GM19438 (cell line): ENCODE measurements at regions not wholly inside any gene's neighbourhood (a gene's known extent, or its start where the extent isn't known, plus 50 kb on each side); places are given as distances from the start of the nearest gene placed in this dataset.

ENCODE experiments used
- ATAC-seq: cut with Tn5 transposase; IDR thresholded peaks from one replicate; pipeline ENCODE4 v1.9.1; 2021; ENCODE audit warnings: low read depth; ENCODE audit not compliant: unreplicated experiment

DNA sequence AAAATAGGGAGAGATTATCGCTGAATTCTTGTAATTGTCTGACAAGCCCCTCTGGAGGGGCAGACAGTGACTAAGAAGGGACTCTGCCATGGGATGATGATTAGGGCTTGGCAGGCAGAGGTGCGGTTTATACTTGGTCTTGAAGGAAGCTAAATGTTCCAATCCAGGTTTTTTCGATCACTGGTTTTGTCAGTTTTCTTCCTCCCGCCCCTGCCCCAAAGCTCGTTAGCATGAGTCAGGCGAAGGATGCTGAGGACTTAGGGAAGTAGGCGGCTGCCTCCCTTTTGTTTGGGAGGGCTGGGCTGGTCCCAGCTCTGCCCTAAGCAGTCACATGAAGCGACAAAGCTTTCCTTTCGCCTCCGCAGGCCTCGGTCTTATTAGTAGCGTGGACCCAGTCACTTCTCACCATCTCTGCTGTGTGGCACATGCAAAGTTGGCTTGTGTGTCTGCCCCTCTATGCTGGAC is 314.2 kb downstream of the CDC5L start:
- ATAC-seq: no peak

DNA sequence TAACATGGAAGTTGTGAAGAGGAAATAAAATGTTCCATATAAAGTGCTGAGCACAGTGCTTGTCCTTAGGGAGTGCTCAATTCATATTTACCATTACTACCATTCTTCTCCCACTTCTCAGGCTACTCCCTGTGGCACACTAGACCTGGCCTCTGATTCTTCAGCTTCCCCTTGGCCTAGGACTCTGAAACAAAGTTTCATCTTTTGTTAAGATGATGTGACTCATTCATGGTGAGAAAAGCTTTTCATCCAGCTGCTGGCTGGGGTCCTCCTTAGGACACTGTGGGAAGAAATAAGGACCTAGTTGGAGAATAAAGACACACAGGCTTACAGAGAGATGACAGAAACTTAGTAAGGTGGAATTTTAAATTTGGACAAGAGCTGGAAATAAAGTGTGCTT is 314.8 kb downstream of the CDC5L start:
- ATAC-seq: no peak

DNA sequence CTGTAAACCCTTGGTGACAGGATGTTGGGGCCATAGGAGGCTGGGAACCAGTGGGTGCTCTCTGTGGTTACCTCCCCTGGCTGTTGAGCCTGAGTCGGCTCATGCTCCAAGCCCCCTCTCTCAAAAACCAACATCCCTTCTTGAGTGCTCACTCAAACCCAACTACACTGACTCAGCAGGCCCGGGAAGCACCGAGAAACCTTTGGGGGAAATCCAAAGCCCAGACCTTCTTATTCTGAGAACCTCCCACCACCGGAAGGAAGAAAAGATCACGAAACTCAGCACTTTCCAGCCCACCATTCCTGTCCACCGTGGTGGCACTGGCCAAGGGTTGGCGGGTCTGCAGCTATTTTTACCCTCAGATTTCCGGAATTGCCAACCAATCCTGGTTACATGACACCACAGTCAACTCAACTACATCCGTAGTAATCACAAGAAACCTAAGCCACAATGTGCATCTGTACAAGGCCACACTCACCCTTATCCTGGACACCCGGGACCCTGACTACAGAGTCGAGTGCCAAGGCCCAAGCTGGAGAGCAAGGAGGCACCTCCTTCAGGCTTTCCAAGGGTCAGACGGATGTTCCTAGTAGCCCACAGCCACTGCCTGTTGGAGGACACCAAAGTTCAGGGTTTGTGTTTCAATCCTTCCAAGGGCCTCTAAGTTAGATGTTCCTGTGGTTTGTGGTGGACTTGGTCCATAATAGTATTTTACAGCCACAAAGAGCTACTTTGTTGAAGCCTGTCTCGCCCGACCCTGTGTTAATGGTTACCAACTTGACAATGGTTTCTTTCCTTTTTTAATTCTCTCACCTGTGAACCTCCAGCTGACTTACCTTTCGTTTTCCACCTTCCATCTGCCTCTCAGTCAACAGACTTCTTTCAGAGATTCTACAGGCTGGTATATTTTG is 317.0 kb downstream of the CDC5L start:
- no peak for ATAC-seq

DNA sequence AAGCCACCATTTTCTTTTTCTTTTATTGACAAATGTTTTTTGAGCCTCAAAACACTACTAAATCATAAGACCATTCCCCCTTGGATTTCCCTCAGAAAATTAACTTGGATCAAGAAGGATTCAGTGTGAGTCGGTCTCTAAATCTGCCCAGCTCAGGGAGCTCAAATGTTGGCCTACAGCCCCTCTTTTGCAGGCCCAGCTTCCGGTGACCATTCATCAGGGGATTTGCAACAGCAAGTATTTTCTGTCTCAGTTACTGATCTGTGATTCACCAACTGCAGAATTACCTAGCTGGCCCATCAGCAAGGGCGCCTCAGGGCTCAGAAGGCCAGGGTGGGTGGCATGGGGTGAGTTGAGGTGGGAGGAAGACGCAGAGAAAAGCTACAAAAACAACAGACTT is 318.1 kb downstream of the CDC5L start:
- no peak for ATAC-seq

DNA sequence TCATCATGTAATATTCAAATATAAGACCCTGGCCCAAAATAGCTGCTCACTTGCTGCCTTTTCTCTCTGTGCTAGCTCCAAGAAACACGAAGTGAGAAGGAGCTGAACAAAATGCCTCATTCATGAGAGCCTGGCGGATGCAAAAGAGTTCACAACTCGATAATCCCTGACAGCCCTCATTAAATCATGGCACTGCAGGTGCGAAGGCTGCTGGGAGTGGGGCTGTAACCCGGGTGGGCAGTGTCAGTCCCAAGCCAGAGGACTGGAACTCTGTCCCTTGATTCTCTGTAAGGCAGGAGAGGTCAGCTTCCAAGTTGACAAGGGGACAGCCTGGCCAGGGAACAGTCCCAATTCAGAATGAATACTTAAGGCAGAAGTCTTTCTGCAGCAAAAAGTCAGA is 318.5 kb downstream of the CDC5L start:
- no peak for ATAC-seq

DNA sequence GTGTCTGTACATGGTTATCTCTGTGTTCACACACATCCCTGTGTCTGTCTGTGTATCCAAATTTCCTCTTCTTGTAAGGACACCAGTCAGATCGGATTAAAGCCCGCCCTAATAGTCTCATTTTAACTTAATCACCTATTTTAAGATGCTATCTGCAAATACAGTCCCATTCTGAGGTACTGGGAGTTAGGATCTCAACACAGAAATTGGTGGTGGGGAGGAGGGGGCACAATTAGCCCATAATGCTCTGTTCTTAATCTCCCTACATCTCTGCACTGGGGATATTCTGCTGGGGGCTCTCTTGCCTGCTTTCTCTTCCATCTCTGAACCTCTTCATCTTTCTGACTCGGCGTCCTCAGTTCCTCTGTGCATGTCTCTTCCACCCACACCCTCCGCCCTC is 320.7 kb downstream of the CDC5L start:
- ATAC-seq: no peak

DNA sequence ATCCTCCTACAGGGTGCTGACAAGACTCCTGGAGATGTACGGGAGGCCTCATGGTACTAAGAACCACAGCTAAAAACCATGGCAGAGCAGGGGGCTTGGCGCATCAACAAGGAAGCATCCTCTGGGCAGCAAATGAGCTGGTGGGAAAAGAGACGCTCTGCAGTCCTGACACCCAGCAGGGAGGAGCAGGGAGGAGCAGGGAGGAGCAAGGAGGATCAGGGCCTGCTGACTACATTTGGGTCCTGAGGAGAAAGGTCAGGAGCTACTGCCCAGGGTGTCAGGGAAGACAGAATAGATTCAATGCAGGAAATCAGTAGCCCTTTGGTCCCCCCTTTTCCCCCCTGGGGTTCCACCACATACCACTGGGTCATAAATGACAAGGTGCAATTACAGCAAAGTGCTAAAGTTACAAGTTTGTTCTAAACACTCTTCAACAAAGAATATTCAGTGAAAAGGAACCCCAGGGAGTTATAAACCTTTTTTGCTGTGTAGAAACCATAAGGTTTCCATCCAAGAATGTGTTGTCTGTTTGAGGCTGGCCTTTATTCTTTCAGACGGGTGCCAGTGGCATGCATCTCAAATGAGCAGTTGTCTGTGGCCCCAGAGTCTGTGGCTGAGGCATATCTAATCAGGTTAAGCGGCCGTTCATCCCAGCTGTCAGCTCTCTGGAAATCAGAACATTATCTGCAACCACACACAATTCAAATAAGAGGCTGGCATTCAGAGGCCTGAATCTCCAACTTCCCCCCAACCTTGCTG is 325.0 kb downstream of the CDC5L start:
- ATAC-seq: no peak

DNA sequence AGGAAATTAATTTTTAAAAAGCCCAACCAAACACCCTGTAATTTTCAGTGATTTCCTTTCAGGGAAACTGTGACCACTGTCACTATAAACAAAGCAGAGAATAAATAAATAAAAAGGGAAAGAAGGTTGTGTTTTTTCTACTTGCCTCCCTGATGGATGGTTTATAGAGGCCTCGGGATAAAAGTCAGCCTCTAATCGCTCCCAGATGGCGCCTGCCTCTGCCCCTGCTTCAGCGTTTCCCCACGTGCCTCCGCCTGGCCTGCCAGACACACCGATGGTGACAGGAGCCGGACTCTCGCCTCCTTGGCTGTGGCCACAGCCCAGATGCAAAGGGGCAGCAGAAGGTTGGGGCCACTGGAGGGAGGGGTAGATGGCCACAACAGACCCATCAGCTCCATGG is 327.7 kb downstream of the CDC5L start:
- no peak for ATAC-seq

DNA sequence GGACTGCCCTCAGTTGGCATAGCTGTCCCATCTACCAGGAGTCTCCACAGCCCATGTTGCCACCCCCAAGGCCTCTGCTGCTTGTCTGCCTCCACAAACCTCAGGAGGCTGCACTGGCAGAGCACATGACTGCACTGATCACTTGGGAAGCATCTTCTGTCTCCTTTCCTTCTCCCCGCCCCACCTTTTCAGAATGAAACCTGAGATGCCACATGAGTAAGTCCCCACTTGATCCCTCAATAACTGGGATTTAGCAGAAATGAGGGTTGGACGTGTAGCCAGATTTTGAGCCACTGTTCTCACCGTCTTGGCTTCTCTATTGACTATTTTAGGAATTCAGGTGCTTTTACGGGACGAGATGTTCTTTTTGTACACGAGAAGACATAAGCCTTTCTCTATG is 328.4 kb downstream of the CDC5L start:
- ATAC-seq: no peak

DNA sequence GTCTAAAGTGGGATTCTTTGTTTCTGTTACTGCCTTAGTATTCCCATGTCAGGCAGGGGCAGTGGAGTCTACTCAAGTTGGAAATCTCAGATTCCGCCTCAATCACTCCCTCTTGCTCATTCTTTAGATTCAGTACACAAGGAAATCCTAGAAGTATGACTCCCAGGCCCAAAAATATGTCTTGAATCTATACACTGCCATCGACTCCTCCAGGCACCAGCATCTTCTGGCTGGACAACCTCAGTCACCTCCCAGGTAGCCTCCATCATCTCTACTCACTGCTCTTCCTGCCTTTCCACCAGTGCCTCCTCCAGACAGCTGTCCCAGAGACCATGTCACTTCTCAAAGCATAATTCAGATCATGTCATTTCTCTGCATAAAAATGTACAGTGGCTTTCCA is 329.9 kb downstream of the CDC5L start:
- no peak for ATAC-seq

DNA sequence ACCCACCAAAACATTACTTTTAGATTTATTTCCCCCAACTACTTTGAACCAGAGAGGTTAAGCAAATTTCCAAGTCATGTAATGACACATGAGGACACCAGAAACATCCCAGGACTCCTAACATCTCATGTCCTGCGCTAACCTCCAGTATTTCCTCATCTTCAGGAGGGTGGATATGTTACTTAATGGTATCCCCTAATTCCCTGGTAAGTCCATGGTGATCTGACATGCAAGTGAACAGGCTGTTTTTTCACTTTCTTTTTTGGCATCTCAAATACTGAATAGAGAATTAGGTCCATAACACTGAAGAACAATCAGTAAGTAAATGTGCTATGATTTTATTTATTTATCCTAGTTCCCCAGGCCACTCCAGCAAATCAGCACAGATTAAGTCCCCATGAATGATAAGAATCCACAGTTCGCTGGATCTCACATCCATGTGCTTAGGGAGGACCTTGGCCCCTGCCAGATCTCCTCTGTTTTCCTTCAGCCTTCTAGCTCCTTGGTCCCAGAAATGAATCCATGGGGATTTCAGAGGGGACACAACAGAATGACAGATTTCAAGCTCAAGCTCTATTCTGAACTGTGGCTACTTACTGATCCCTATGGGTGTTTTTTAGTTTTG is 334.6 kb downstream of the CDC5L start:
- ATAC-seq: no peak

DNA sequence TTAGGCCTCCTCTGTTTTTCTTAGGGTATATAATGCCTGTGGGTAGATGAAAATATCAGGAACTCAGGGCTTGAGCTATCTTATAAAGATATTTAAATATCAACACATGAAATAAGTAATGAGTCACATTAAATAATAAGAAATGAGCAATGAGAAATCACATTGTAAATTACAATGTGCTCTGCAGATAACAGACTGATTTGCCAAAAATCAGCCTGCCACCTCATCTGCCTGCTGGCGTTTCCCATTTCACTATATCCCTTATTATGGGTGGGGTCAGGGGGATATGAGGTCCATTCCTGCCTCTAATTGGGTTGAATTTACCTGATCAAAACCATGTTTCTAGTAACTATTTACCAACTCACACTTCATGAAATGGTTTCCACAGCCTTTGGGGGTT is 335.2 kb downstream of the CDC5L start:
- no peak for ATAC-seq

DNA sequence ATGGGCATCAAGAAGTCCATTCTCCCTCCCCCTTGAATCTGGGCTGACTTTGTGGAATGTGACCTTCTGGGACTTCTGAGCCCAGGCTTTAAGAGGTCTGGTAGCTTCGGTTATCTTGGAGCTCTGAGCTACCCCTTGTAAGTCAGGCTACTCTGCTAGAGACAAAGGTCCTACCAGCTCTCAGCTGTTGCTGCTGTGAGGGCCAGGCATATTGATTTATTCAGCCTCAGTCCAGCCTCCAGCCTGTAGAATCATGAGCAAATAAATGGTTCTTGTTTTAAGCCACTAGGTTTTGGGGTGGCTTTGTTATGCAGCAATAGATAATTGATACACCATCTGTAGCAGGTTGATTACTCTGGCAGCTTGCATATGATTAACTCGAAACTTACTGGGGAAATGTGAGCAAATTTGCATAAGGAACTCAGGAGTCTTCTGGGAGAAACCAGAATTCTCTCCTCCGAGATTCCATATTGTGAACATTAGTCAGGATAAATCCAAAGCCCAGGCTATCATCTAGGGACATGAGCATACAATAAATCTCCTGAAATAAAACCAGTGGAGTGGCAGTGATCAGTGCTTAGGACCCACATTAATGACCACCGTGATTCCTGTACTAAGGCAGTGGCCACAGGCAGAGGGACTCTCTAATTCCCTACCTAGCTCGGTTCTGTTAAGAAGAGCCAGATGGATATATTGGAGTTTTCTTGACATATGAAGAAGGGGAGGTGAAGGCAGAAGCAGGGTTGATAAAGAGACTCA is 336.1 kb downstream of the CDC5L start:
- no peak for ATAC-seq

DNA sequence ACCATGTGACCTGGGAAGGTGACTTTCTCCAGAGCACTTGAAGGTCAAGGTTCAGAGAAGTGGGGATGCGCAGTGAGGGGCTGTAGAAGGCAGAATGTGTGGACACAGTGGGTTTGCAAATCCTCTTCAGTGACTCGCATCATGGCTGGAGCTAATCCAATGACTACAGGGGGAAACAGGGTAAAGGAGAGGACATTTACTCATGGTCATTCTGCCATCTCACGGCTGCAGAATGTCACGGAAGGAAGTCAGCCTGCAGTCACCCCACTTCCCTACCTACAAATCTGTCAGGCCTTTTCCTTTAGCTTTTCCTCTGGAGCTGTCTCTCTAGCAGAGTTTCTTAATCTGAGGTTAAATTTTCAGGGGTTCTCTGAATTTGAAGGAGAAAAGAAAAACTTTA is 337.6 kb downstream of the CDC5L start:
- ATAC-seq: no peak

DNA sequence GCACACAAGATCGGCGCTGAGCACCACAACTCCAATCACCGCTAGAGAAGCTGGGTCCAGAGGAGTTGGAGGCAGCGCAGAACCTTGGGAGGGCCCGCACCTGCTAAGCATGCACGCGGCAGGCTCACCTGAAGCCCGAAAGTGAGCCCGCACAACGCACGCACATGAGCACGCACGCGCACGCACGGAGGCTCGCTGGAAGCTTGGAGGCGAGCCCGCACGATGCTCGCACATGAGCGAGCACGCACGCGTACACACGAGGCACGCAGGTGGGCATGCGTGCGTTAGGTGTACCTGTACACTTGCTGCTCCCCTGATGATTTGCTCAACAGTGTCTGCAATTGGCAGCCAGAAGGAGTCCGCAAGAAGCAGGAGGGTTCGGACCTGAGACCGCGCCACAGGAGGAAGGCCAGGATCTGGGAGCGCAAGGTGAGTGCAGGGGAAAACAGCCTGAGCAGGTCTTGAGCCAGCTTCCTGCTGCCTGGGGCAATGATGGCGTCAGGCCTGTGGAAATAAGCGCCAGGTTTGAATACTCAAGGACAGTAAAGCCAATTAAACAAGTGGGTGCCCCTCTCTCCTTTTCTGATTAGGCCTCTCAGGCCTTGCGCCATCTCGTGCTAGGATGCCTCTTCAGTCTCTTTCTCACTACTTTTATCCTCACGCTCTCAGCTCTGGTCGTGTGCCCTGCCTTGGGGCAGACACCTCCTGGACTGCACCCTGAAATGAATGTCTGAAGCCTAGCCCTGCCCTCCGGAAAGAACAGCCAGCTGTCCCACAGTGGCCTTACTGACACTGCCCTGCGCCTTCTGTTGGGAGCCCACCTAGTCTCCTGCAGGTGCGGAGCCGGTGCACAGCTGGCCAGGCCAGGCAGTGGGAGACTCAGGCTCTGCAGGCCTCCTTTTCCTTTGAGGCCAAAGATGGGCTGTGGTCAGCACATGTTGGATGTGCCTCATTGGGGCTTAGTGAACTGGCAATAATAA is 340.4 kb downstream of the CDC5L start:
- ATAC-seq: no peak

DNA sequence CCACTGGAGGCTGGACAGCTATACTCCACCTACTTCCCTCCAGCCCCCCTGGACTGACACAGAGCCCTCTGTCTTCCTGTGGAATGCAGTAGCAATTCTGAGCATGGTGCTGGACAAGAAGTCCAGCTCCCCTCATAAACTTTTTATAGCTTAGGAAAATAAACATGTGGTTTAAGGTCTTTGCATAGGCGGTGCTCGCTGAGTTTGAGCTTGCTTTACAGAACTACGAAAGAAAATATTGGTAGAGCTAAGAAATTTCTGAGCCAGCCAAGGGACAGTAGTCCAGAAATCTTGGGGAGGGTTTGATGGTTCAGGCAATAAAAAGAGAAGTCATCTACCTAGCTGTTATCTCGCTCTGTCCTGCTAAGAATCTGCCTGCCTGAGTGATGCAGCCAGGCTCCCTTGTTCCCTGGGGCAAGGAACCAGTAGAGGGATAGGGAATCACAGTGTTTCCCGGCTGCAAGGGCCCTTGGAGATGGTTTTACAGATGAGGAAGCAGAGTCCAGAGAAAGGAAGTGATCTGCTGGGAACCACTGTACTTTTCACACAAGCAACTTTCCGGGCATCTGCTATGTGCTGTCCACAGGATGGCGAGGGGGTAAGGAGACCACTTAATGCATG is 343.4 kb downstream of the CDC5L start:
- ATAC-seq: no peak

DNA sequence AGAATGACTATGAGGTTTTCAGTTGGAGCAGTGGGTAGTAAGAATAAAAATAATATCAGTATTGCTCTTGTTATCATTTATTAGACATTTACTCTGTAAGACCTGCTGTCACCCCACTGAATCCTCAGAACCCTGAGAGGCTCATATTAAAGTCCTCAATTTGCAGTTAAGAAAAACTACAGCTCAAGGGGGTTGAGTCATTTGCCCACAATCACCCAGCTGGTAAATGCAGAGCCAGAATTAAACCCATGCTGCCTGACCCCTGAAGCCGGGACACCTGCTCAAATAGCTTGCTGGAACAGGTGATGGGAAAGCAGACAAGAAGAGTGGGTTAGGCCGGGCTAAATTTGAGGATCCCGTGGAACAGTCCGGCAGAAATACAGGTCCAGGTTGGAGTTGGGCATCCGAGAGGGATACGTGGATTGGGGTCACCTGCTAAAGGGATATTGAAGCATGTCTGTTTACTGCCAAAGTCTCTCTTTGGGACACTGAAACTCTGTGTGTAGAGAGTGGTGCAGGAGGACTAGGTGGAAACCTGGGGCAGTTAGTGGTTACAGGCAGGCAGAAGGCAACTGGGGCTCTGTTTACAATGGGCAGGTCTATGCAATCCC is 344.1 kb downstream of the CDC5L start:
- no peak for ATAC-seq

DNA sequence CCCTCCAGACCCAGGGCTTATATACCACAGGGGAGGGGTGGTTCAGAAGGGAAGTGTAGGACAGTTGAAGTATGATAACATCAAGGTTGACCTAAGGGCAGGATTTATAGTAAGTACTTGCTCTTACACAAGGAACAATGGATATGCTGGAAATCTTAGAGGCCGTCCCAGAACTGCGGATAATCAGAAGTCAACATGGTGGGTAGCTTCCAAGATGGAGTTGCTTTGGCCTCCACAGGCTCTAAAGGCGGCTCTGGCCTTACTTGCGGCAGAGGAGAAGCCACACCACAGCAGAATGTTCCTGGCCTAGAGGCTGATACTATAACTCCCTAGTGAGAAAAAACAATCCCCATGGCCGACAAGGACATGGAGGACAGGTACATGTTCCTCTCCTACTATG is 344.7 kb downstream of the CDC5L start:
- ATAC-seq: no peak

DNA sequence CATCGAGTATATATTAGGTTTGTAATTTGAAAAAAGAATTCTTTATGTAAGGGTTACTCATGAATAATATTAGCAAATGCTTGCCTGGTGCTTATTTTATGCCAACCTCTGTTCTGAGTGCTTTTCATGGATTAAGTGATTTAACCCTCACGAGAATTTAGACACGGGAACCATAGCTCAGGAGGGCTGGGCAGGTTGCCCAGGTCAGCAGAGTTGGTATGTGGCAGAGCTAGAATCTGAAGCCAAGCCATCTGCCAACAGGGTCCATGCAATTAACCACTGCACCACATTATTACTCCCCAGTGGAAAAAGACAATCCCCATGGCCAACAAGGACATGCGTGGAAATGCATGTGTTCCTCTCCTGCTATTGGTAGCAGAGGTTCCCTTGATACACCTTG is 345.6 kb downstream of the CDC5L start:
- no peak for ATAC-seq
